Fibroblast of mammary gland (primary cell): ENCODE measurements at regions not wholly inside any gene's neighbourhood (a gene's known extent, or its start where the extent isn't known, plus 50 kb on each side); places are given as distances from the start of the nearest gene placed in this dataset.

Source experiments
- DNase-seq: peaks from one replicate; pipeline ENCODE4 v3.0.0-alpha.2; 2010; ENCODE audit warnings: low read depth
- H3K4me3 ChIP-seq: 2 replicates; pipeline ENCODE4 v1.5.1; 2011; ENCODE audit warnings: low read depth, mild to moderate bottlenecking, low read length, moderate library complexity; ENCODE audit not compliant: control insufficient read depth
- TF ChIP-seq, protein P1 (sequence below): conservative IDR thresholded peaks from 2 replicates; pipeline ENCODE4 v1.5.1; 2011; ENCODE audit warnings: low read depth, low read length, inconsistent platforms; ENCODE audit not compliant: control insufficient read depth, insufficient read depth

DNA sequence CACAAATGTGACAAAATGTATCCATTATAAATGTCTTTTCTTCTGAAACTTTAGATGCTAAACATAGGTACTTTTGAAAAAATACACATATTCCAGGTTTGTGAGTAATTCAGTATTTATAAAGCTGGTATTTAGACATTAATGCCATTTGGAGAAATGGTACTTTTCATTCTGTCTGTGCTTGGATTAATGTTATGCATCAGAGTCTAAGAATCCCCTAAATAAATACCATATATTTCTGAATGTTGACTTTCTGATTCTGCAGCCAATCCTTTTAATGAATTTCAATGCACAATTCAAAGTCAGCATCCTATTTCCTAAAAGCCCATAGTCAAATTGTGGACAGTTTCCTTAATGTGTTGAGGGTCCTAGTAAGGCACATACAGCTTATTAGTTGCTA, 145.0 kb downstream of the DKK1 start:
- DNase-seq, result no peak
- TF ChIP-seq, protein P1, sequence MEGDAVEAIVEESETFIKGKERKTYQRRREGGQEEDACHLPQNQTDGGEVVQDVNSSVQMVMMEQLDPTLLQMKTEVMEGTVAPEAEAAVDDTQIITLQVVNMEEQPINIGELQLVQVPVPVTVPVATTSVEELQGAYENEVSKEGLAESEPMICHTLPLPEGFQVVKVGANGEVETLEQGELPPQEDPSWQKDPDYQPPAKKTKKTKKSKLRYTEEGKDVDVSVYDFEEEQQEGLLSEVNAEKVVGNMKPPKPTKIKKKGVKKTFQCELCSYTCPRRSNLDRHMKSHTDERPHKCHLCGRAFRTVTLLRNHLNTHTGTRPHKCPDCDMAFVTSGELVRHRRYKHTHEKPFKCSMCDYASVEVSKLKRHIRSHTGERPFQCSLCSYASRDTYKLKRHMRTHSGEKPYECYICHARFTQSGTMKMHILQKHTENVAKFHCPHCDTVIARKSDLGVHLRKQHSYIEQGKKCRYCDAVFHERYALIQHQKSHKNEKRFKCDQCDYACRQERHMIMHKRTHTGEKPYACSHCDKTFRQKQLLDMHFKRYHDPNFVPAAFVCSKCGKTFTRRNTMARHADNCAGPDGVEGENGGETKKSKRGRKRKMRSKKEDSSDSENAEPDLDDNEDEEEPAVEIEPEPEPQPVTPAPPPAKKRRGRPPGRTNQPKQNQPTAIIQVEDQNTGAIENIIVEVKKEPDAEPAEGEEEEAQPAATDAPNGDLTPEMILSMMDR, result no peak
- H3K4me3 ChIP-seq, result no peak overlapping the region

DNA sequence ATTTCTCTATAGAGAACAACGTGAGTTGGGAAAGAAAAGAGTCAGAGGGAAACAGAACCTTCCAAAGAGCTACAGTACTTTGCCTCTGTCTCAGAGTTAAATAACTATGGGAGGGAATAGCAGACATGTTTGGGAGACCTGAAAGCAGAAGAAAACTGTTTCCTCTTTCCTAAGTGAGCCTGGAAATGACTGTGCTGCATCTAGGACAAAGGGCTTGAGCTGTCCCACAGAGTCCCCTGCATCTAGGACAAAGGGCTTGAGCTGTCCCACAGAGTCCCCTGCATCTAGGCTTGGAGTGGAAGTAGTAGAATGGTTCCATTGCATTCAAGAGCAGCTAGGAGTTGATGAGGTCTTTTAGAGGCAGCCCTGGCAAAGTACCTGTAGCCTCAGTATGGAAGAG, 149.7 kb downstream of the DKK1 start:
- no peak for DNase-seq
- TF ChIP-seq, protein P1, result no peak
- no peak overlapping the region for H3K4me3 ChIP-seq

DNA sequence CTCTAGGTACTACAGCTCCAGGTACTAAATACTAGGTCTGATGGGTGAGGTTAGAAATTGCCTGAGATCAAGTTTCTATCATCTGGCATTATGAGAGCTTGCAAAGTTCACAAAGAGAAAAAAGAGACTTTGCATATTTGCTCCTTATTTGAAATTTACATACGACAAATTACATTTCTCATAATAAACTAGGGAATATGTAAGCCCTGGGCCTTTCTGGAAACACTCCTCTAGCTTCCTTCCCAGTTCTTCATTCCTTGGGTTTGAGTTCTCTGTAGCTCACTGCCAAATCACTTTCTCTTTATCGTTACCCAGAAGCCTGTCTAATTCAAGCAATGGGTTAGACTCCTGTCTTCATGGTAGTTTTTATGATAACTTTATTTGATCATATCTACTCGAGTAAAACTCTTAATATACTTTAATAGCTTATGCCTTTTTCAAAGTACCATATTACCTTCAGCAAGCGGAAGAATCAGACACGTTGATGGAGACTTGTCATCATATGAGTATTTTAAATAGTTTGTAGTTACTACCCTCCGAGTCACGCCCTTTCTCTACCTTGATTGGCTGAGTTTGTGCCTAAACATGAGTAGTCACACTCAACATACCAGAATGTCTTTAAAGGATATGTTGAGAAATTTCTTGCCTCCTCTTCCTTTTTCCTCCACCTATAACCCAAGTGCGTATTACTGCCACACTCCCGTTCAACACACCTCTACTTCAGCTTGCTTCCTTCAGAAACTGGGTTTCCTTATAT, 150.5 kb downstream of the DKK1 start:
- DNase-seq, result no peak
- H3K4me3 ChIP-seq, result no peak overlapping the region
- TF ChIP-seq, protein P1, result no peak

DNA sequence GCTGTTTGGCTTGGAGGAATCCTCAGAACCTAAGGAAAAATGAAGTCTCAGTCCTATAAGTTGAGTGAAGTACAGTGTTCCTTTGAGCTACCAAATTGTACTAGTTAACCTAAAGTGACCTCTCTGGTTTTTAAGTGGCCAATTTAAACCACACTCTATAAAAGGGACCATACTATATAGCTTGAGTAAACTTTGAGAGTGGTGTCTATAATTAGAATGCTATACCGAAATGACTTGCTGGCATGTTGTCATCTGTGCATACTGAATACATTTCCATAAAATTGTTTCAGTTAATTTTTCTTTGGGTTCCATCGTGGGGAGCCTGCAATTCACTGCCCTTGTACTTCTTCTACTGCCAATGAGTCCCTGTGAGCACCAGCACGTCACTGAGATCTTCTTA, 151.1 kb downstream of the DKK1 start:
- no peak overlapping the region for H3K4me3 ChIP-seq
- no peak for DNase-seq
- TF ChIP-seq, protein P1, result no peak

DNA sequence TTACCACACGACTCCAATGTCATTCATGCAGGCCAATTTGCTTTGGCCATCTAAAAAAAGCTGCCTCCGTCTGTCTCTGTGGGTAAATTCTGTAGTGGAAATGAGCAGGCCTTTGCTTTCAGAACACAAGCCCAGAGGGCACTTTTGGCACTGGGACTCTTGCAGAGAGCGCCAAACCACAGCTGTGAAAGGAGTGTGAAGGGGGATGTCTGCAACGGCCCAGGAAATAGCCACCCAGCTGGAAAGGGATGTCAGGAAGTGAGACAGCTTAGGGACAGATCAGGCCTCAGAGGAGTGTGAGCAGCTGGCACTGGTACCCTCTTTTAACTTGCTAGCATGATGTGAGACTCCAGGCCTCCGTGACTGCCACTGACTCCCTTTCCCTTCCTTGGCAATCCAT, 152.4 kb downstream of the DKK1 start:
- TF ChIP-seq, protein P1, result no peak
- H3K4me3 ChIP-seq, result no peak overlapping the region
- DNase-seq, result no peak

DNA sequence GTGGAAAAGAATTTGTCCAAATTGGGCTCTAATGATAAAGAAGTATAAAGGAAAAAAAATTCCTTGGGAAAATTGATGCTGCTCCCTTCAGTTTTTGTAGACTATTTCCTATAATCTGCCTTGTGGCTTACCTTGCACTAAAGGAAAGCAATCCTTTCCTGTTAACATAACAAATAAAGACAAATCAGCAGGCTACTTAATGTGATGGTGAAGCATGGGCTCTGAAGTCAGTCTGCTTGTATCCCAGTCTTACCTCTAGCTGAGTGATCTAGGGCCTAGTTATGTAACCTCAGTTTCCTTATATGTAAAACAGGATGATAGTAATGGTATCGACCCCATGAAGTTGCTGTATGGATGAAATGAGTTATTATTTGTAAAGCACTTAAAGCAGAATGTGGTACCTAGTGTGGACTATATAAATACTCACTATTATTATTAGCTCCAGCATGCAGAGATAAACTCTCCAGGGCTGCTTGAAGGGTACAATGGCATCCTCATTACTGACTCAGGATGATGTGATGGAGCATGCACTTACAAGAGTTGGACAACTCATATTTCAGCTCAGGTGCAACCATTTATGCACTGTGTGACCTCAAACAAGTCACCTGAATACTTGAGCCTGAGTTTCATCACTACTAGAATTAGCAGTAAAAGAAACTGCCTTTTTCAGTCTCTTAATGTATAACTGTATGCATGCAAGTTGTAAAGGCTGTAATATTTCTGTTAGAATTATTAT, 156.1 kb downstream of the DKK1 start:
- TF ChIP-seq, protein P1, result no peak
- no peak overlapping the region for H3K4me3 ChIP-seq
- DNase-seq, result no peak
